ENCODE measurements at regions not wholly inside any gene's neighbourhood (a gene's known extent, or its start where the extent isn't known, plus 50 kb on each side); places are given as distances from the start of the nearest gene placed in this dataset.

GRCh38 chr2:183409662-183410061, 285.4 kb downstream of the NUP35 start:
- TF ChIP-seq CTCF (conservative IDR thresholded peaks at IDR 0.05; ENCODE audit: low read depth, low read length) (no peak), EZH2 (IDR thresholded peaks at IDR 0.05; ENCODE audit: low read length, unreplicated experiment) (no peak)
